GM23338 (cell line): ENCODE measurements at regions not wholly inside any gene's neighbourhood (a gene's known extent, or its start where the extent isn't known, plus 50 kb on each side); places are given as distances from the start of the nearest gene placed in this dataset.

Experiments used
- ATAC-seq: fragments of 200-7000 bp; cut with Tn5 transposase; 3 replicates; pipeline ENCODE4 v1.9.1; 2020
- DNase-seq: peaks from one replicate; pipeline ENCODE4 v3.0.0-alpha.2; 2015; ENCODE audit warnings: low spot score
- H2AFZ ChIP-seq: fragments of 200-600 bp; sonication (generic); 2 replicates; pipeline ENCODE4 v1.8.0; 2016; ENCODE audit warnings: antibody characterized with exemption, mild to moderate bottlenecking, moderate library complexity
- H3F3A ChIP-seq: fragments of 200-600 bp; sonication (generic); replicated peaks from 2 replicates; pipeline ENCODE4 v1.8.0; 2017; ENCODE audit warnings: antibody characterized with exemption, mixed run types, low read depth
- H3K27ac ChIP-seq: fragments of 200-600 bp; sonication (generic); 2 replicates; pipeline ENCODE4 v1.6.1; 2016; ENCODE audit warnings: low read depth
- H3K27me3 ChIP-seq: fragments of 200-600 bp; sonication (generic); 2 replicates; pipeline ENCODE4 v1.8.0; 2016; ENCODE audit warnings: mild to moderate bottlenecking, mixed run types, moderate library complexity; ENCODE audit not compliant: insufficient read depth
- H3K36me3 ChIP-seq: fragments of 200-600 bp; sonication (generic); 2 replicates; pipeline ENCODE4 v1.8.0; 2016; ENCODE audit warnings: mild to moderate bottlenecking; ENCODE audit not compliant: insufficient read depth
- H3K4me1 ChIP-seq: fragments of 200-600 bp; sonication (generic); 2 replicates; pipeline ENCODE4 v1.8.0; 2016; ENCODE audit warnings: mild to moderate bottlenecking, moderate library complexity; ENCODE audit not compliant: insufficient read depth
- H3K4me2 ChIP-seq: fragments of 200-600 bp; sonication (generic); 2 replicates; pipeline ENCODE4 v1.7.1; 2017; ENCODE audit warnings: mixed run types
- H3K4me3 ChIP-seq: fragments of 200-600 bp; sonication (generic); 2 replicates; pipeline ENCODE4 v1.6.1; 2016; ENCODE audit warnings: mixed run types
- H3K79me2 ChIP-seq: fragments of 200-600 bp; sonication (generic); replicated peaks from 2 replicates; pipeline ENCODE4 v1.8.0; 2017; ENCODE audit warnings: mild to moderate bottlenecking; ENCODE audit not compliant: insufficient read depth
- H3K9me2 ChIP-seq: fragments of 200-600 bp; sonication (generic); 2 replicates; pipeline ENCODE4 v1.8.0; 2017; ENCODE audit not compliant: insufficient read depth
- H4K20me1 ChIP-seq: fragments of 200-600 bp; sonication (generic); replicated peaks from 2 replicates; pipeline ENCODE4 v1.8.0; 2017; ENCODE audit warnings: mild to moderate bottlenecking; ENCODE audit not compliant: insufficient read depth
- H3K27ac Mint-ChIP-seq: 2 replicates; pipeline ENCODE4 v1.8.0; 2020; ENCODE audit warnings: inconsistent platforms, mild to moderate bottlenecking, moderate library complexity, mixed read lengths
- H3K27me3 Mint-ChIP-seq: 3 replicates; pipeline ENCODE4 v1.8.0; 2022; ENCODE audit warnings: low read depth, mild to moderate bottlenecking, moderate library complexity, mixed read lengths, inconsistent platforms; ENCODE audit not compliant: insufficient read depth, poor library complexity
- H3K36me3 Mint-ChIP-seq: 3 replicates; pipeline ENCODE4 v1.8.0; 2021; ENCODE audit warnings: low read depth, mild to moderate bottlenecking, inconsistent platforms, moderate library complexity, mixed read lengths
- H3K4me1 Mint-ChIP-seq: 3 replicates; pipeline ENCODE4 v1.8.0; 2020; ENCODE audit warnings: mild to moderate bottlenecking, inconsistent platforms, mixed read lengths
- H3K4me3 Mint-ChIP-seq: 3 replicates; pipeline ENCODE4 v1.8.0; 2021; ENCODE audit warnings: moderate library complexity, mild to moderate bottlenecking, inconsistent platforms, mixed read lengths
- H3K9me3 Mint-ChIP-seq: 3 replicates; pipeline ENCODE4 v1.8.0; 2020; ENCODE audit warnings: moderate library complexity, mild to moderate bottlenecking, inconsistent platforms, mixed read lengths
- CREB1 ChIP-seq: fragments of 250-450 bp; sonication (Bioruptor Pico); IDR thresholded peaks from 2 replicates; pipeline ENCODE4 v1.5.0; 2020; ENCODE audit warnings: low read depth, mild to moderate bottlenecking, moderate library complexity
- EZH2 ChIP-seq: fragments of 200-600 bp; sonication (generic); IDR thresholded peaks from one replicate; pipeline ENCODE4 v1.8.0; 2017; ENCODE audit warnings: antibody characterized with exemption, mild to moderate bottlenecking, low read depth; ENCODE audit not compliant: unreplicated experiment
- EZH2phosphoT487 ChIP-seq: fragments of 200-600 bp; sonication (generic); IDR thresholded peaks from one replicate; pipeline ENCODE4 v1.8.1; 2018; ENCODE audit warnings: antibody characterized with exemption; ENCODE audit not compliant: unreplicated experiment
- JUNB ChIP-seq: IDR thresholded peaks from one replicate; pipeline ENCODE4 v1.6.1; 2016; ENCODE audit warnings: antibody characterized with exemption; ENCODE audit not compliant: unreplicated experiment
- NANOG ChIP-seq: IDR thresholded peaks from 2 replicates; pipeline ENCODE4 v1.6.1; 2016; ENCODE audit warnings: antibody characterized with exemption, borderline replicate concordance
- POLR2AphosphoS5 ChIP-seq: IDR thresholded peaks from 2 replicates; pipeline ENCODE4 v1.6.1; 2016; ENCODE audit warnings: antibody characterized with exemption, low read depth
- STAT1 ChIP-seq: IDR thresholded peaks from one replicate; pipeline ENCODE4 v1.6.1; 2016; ENCODE audit warnings: antibody characterized with exemption; ENCODE audit not compliant: unreplicated experiment
- ZNF114 ChIP-seq: fragments of 250-450 bp; sonication (Bioruptor Pico); IDR thresholded peaks from 2 replicates; pipeline ENCODE4 v1.5.0; 2020; ENCODE audit warnings: mild to moderate bottlenecking, moderate library complexity
- ZNF331 ChIP-seq: fragments of 250-450 bp; sonication (Bioruptor Pico); IDR thresholded peaks from 2 replicates; pipeline ENCODE4 v1.5.0; 2020; ENCODE audit warnings: low read depth, mild to moderate bottlenecking, moderate library complexity
- TF ChIP-seq, protein P1 (sequence below): IDR thresholded peaks from one replicate; pipeline ENCODE4 v1.6.1; 2018; ENCODE audit warnings: antibody characterized with exemption; ENCODE audit not compliant: unreplicated experiment
- TF ChIP-seq, protein P2 (sequence below): IDR thresholded peaks from 2 replicates; pipeline ENCODE4 v1.6.1; 2016; ENCODE audit warnings: antibody characterized with exemption
- TF ChIP-seq, protein P3 (sequence below): fragments of 250-450 bp; sonication (Bioruptor Pico); IDR thresholded peaks from 2 replicates; pipeline ENCODE4 v1.5.0; 2020; ENCODE audit warnings: mild to moderate bottlenecking, moderate library complexity
- TF ChIP-seq, protein P4 (sequence below), 2 experiments: fragments of 200-600 bp in 1 of 2; sonication (generic) in 1 of 2; conservative IDR thresholded peaks; 2 replicates each; pipeline versions ENCODE4 v1.5.1 to v1.6.1; 2016 to 2017; ENCODE audit warnings: antibody characterized with exemption in 2 of 2, low read depth in 2 of 2, mild to moderate bottlenecking in 2 of 2, moderate library complexity in 1 of 2

DNA sequence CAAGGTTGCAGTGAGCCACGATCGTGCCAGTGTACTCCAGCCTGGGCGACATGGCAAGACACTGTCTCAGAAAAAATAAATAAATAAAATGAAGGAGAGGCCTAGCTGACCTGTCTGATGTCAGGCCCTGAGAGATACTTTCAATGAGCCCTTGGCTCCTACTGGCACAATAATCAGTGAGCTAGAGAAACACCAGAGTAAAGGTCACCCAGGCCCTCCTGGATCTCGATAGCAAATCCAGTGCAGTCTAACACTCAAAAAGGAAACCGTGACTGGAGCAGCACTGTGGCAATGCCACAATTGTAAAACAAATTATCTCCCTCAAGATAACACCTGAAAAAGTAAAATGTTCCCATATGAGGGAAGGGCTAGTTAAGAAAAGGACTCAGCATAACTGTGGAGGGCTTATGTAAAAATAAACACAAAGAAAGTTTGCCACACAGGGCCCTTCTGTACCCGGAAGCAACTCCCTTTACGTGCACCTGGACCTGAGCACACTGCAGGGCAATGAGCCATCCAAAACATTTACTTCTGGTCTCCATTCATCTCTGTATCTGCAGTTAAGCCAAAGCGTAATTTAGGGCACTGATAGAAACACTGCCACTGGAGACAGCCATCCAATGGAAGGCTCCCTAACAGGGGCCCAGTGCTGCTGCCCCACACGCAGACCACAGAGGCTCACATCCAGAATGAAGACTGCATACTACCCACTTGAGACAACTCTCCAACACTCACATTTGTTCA lies 293.1 kb upstream of the HSFY2 start:
- DNase-seq = no peak
- Histone ChIP-seq H3K27me3 (no peaks in the 10 kb centered on the region), H3K4me2 (no peak overlapping the region), H3K4me3 (no peak overlapping the region), H3K36me3 (no peaks in the 10 kb centered on the region), H3K27ac (no peak overlapping the region), H3K9me2 (no peaks in the 10 kb centered on the region), H3K79me2 (peaks cover 94% of the 10 kb centered on the region), H3K4me1 (no peaks in the 10 kb centered on the region; the same call in 1 of the 2 replicates), H3F3A (no peaks in the 10 kb centered on the region), H2AFZ (no peak overlapping the region), H4K20me1 (no peaks in the 10 kb centered on the region; the same call in 1 of the 2 replicates)
- Mint-ChIP-seq H3K36me3 (peaks cover 29% of the 10 kb centered on the region), H3K27ac (no peak overlapping the region), H3K4me1 (peaks cover 20% of the 10 kb centered on the region), H3K4me3 (no peak overlapping the region), H3K9me3 (no peaks in the 10 kb centered on the region), H3K27me3 (peaks cover 1% of the 10 kb centered on the region)
- TF ChIP-seq CREB1 (CRISPR knock-in tag) (no peak), ZNF331 (CRISPR knock-in tag) (no peak), POLR2AphosphoS5 (no peak), NANOG (no peak), JUNB (no peak), EZH2phosphoT487 (no peak), EZH2 (no peak), ZNF114 (CRISPR knock-in tag) (no peak), STAT1 (no peak)
- TF ChIP-seq, protein P1, sequence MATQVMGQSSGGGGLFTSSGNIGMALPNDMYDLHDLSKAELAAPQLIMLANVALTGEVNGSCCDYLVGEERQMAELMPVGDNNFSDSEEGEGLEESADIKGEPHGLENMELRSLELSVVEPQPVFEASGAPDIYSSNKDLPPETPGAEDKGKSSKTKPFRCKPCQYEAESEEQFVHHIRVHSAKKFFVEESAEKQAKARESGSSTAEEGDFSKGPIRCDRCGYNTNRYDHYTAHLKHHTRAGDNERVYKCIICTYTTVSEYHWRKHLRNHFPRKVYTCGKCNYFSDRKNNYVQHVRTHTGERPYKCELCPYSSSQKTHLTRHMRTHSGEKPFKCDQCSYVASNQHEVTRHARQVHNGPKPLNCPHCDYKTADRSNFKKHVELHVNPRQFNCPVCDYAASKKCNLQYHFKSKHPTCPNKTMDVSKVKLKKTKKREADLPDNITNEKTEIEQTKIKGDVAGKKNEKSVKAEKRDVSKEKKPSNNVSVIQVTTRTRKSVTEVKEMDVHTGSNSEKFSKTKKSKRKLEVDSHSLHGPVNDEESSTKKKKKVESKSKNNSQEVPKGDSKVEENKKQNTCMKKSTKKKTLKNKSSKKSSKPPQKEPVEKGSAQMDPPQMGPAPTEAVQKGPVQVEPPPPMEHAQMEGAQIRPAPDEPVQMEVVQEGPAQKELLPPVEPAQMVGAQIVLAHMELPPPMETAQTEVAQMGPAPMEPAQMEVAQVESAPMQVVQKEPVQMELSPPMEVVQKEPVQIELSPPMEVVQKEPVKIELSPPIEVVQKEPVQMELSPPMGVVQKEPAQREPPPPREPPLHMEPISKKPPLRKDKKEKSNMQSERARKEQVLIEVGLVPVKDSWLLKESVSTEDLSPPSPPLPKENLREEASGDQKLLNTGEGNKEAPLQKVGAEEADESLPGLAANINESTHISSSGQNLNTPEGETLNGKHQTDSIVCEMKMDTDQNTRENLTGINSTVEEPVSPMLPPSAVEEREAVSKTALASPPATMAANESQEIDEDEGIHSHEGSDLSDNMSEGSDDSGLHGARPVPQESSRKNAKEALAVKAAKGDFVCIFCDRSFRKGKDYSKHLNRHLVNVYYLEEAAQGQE = no peak
- TF ChIP-seq, protein P2, sequence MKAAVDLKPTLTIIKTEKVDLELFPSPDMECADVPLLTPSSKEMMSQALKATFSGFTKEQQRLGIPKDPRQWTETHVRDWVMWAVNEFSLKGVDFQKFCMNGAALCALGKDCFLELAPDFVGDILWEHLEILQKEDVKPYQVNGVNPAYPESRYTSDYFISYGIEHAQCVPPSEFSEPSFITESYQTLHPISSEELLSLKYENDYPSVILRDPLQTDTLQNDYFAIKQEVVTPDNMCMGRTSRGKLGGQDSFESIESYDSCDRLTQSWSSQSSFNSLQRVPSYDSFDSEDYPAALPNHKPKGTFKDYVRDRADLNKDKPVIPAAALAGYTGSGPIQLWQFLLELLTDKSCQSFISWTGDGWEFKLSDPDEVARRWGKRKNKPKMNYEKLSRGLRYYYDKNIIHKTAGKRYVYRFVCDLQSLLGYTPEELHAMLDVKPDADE = no peak
- TF ChIP-seq, protein P3, sequence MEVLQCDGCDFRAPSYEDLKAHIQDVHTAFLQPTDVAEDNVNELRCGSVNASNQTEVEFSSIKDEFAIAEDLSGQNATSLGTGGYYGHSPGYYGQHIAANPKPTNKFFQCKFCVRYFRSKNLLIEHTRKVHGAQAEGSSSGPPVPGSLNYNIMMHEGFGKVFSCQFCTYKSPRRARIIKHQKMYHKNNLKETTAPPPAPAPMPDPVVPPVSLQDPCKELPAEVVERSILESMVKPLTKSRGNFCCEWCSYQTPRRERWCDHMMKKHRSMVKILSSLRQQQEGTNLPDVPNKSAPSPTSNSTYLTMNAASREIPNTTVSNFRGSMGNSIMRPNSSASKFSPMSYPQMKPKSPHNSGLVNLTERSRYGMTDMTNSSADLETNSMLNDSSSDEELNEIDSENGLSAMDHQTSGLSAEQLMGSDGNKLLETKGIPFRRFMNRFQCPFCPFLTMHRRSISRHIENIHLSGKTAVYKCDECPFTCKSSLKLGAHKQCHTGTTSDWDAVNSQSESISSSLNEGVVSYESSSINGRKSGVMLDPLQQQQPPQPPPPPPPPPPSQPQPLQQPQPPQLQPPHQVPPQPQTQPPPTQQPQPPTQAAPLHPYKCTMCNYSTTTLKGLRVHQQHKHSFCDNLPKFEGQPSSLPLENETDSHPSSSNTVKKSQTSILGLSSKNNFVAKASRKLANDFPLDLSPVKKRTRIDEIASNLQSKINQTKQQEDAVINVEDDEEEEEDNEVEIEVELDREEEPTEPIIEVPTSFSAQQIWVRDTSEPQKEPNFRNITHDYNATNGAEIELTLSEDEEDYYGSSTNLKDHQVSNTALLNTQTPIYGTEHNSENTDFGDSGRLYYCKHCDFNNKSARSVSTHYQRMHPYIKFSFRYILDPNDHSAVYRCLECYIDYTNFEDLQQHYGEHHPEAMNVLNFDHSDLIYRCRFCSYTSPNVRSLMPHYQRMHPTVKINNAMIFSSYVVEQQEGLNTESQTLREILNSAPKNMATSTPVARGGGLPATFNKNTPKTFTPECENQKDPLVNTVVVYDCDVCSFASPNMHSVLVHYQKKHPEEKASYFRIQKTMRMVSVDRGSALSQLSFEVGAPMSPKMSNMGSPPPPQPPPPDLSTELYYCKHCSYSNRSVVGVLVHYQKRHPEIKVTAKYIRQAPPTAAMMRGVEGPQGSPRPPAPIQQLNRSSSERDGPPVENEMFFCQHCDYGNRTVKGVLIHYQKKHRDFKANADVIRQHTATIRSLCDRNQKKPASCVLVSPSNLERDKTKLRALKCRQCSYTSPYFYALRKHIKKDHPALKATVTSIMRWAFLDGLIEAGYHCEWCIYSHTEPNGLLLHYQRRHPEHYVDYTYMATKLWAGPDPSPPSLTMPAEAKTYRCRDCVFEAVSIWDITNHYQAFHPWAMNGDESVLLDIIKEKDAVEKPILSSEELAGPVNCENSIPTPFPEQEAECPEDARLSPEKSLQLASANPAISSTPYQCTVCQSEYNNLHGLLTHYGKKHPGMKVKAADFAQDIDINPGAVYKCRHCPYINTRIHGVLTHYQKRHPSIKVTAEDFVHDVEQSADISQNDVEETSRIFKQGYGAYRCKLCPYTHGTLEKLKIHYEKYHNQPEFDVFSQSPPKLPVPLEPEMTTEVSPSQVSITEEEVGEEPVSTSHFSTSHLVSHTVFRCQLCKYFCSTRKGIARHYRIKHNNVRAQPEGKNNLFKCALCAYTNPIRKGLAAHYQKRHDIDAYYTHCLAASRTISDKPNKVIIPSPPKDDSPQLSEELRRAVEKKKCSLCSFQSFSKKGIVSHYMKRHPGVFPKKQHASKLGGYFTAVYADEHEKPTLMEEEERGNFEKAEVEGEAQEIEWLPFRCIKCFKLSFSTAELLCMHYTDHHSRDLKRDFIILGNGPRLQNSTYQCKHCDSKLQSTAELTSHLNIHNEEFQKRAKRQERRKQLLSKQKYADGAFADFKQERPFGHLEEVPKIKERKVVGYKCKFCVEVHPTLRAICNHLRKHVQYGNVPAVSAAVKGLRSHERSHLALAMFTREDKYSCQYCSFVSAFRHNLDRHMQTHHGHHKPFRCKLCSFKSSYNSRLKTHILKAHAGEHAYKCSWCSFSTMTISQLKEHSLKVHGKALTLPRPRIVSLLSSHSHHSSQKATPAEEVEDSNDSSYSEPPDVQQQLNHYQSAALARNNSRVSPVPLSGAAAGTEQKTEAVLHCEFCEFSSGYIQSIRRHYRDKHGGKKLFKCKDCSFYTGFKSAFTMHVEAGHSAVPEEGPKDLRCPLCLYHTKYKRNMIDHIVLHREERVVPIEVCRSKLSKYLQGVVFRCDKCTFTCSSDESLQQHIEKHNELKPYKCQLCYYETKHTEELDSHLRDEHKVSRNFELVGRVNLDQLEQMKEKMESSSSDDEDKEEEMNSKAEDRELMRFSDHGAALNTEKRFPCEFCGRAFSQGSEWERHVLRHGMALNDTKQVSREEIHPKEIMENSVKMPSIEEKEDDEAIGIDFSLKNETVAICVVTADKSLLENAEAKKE (CRISPR knock-in tag) = no peak
- TF ChIP-seq, protein P4, sequence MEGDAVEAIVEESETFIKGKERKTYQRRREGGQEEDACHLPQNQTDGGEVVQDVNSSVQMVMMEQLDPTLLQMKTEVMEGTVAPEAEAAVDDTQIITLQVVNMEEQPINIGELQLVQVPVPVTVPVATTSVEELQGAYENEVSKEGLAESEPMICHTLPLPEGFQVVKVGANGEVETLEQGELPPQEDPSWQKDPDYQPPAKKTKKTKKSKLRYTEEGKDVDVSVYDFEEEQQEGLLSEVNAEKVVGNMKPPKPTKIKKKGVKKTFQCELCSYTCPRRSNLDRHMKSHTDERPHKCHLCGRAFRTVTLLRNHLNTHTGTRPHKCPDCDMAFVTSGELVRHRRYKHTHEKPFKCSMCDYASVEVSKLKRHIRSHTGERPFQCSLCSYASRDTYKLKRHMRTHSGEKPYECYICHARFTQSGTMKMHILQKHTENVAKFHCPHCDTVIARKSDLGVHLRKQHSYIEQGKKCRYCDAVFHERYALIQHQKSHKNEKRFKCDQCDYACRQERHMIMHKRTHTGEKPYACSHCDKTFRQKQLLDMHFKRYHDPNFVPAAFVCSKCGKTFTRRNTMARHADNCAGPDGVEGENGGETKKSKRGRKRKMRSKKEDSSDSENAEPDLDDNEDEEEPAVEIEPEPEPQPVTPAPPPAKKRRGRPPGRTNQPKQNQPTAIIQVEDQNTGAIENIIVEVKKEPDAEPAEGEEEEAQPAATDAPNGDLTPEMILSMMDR (conservative IDR thresholded peaks at IDR 0.05; ENCODE audit: low read depth in 2 of 2) = no peak
- no peak for ATAC-seq
